ENCODE measurements at regions not wholly inside any gene's neighbourhood (a gene's known extent, or its start where the extent isn't known, plus 50 kb on each side); places are given as distances from the start of the nearest gene placed in this dataset.

DNA sequence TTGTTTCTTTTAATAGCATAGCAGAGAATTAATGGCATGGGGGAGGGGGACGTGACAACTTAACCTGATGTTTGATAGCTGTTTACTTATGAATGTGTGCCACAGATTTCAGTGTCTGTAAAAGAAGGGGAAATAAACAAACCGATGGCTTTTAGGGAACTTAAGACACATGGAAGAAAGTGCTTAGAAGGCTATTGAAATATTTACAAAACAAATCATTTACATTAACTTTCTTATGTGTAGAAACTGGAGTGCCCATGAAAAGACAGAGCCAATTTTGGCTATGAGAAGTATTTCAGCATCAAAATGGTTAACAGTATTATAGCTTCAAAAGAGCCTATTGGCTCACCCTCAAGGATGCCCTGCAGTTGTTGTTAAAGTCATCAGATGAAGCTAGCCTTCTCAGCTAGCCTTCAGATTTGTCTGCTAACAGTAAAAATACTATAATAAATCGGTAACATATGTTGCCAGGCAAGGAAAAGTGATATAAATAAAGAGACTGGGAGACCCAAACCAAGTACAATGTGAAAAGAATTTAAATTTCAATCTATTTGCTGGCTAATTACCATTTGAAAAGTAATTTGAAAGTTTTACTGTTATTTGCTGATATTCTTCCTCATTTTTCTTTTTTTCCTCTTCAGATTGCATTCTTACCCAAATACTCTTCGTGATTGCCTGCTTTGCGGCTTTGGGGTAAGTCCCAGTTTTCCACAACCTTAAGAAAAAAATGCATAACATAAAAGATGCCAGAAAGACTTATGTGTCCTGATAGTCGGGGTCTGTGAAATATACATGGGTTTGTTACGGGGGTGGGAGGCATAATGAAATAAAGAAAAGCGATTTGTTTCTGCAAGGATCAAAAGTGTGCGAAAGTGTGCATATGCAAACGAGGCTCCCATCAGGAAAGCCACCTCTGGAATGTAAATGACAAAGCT lies 256.4 kb downstream of the MEIS1 start:
- DNase-seq (ENCODE audit: low spot score), result no peak

- DNase-seq (ENCODE audit: low spot score), result no peak
Observed at GRCh38 chr2:66692521-66693054, 257.7 kb downstream of the MEIS1 start.

GRCh38 chr2:66693076-66693965 lies 258.4 kb downstream of the MEIS1 start:
- DNase-seq (ENCODE audit: low spot score), result no peak

- no peak for DNase-seq (ENCODE audit: low spot score)
Observed at GRCh38 chr2:66694087-66694860, 259.3 kb downstream of the MEIS1 start.

DNA sequence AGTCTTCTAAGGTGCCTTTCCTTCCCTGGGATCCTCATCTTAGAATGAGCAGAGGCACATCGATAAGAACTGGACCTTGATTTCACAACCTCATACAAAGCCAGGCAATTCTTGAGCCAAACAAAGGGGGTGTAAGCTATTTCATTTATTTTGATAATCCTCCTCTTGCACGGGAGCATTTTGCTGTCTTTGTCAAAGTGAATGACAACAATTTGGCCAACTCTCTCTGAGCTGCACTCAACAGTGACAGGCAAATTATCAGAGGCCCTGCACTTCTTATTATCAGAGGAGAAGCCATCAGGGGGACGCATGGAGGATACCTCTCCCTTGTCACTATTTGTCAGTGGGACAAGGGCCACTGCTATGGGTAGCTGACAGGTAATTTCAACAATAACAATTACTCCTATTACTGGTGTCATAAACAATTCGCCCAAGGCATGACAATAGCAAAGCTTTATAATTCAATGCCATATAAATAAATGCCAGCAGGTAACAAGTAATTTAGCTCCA lies 260.4 kb downstream of the MEIS1 start:
- no peak for DNase-seq (ENCODE audit: low spot score)

DNA sequence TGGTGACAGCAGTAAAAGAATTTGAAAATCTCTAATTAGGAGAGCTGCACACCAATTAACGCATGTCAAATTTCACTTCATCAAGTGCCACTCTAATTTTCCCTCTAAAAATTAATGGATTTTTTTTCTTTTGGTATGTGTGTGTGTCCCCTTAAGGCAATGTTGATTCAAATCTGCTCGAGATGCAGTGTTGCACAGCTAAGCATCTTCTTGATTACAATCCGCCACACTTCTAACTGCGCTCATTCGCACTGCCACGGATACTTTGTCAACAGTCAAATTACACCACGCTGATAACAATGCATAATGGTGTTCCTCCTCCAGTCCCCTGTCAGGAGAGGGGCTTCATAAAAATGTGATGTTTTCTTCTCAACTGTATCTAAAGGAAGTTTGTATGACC lies 261.4 kb downstream of the MEIS1 start:
- DNase-seq (ENCODE audit: low spot score), result no peak

DNA sequence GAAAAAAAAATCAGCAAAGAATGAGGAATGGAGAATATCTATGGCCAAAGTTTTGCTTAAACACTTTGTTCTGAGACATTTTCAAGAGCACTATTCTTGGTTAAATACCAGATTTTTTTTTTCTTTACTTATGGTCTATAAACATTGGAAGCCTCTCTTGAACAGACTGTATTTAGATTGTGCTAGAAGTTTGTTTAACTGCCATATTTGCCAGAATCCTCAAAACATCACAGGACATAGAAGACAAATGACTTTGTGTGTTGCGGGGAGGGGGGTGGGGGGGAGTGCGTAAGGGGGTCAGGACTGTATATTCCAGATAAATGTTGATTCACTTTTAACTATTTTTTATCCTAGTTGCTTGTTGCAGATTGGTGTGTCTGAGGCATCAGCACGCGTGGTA lies 262.0 kb downstream of the MEIS1 start:
- no peak for DNase-seq (ENCODE audit: low spot score)

GRCh38 chr2:66697366-66697765 lies 262.4 kb downstream of the MEIS1 start:
- no peak for DNase-seq (ENCODE audit: low spot score)

GRCh38 chr2:66698091-66698490 lies 263.2 kb downstream of the MEIS1 start:
- DNase-seq (ENCODE audit: low spot score), result no peak

DNA sequence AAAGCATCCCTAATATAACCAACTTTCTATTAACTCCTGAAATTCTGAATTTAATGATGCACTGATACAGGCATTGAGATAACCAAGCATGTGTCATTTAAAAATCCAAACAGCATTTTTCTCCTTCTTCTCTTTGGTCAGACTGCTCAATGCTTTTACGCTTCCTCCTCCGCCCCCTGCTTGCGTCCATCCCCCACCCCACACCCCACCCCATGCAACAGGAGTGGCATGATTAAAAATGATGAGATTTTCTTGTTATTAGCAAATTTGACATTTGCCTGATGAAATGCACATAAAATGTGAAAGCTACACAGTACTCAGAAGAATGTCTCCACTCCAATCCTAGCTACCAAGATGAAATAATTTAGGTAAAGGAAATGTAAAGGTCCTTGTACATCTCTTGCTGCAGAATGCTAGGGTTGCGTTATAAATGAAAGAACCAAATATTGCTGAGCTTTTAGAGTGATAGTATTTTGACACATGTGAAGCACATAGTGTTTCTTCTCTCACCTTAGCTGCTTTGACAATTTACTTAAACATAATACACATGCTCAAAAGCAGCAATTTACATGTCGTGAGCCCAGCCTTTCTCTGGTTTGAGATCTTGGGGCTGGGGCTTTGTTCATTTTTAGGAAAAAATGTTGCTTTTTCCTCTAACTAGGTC lies 263.8 kb downstream of the MEIS1 start:
- no peak for DNase-seq (ENCODE audit: low spot score)

DNA sequence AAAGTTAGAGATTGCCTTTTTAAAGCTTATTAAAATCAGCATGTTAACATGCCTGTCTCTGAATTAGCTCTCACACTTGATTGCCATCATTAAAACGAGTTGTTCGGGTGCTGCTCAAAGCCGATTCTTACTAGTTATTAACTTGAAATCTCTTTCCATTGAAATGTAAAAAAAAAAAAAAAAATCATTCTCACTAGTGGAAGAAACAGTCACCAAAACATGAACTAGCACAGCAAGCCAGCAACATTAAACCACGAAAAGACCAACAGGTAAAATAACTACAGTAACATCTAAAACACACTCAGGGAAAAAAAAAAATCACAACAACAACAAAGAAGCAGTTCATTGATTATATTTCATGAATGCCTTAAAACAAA lies 264.5 kb downstream of the MEIS1 start:
- DNase-seq (ENCODE audit: low spot score), result no peak

DNA sequence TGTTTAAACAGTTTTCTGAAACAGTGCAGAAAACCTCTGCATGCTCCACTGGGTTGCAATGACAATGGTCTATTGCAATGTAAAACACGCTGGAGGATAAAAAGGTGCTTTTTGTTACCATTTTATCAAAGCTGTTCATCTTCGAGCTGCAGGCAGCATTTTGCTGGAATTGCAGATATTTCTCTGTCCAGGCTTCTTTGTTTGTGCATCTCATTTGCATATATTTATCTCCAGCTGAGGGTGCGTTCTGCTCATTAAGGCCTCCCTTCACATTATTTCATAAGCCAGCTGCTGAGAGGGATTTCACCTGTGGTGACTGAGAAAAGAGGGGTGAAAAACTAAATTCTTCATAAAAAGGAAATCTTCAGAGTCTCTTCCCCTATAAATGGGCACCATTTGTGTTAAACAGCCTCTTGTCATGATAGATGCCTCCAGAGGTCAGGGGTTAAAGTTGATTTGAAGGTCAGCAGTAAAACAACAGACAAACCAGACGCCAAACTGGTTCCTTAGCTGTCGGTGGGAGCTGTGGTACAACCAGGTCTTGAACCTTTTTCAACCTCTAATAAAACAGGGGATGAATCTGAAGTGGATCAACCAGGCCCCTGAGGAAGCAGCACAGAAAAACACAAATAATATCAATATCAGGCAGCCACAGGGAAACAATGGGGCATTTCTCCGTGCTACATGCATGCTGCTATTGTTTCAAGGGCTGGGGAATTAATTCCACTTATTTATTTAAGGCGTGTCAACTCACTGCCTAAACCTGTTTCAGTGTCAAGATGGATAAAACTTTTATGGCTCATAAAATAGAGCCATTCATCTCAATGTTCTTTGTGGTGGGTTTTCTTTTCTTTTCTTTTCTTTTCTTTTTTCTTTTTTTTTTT lies 265.1 kb downstream of the MEIS1 start:
- no peak for DNase-seq (ENCODE audit: low spot score)

DNA sequence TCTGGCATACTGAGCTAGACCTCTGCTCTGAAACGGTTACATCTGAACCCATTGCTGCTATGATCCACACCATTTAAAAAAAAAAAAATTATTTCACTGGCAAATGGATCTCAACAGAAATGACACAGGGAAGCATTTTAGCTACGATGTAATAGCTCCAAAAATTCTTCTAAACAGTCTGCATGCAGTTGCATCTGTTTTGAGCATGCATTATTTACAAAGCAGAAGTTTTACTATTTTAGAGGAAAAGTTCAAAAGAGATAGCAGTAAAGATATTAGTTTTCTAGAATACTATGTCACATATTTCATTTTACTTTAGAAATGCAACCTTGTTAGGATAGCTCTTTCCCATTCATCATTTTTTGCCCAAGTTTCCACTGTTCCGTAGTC lies 265.7 kb downstream of the MEIS1 start:
- no peak for DNase-seq (ENCODE audit: low spot score)

DNA sequence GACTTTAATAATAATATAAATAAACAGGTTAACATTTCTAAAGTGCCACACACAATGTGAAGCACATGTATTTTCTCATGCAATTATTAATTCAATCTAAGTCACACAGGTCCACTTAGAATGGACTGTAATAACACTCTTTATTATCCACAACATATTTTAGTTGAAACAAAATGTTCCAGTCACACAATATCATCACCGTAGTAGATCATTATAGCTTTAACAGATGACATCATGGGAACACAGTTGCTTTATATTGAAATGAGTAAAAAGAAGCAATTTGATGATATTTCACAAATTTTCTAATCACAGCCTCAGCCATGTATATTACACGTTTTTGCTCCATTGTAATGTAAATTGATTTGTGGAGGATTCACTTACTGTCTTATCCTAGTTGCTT lies 266.3 kb downstream of the MEIS1 start:
- no peak for DNase-seq (ENCODE audit: low spot score)

- DNase-seq (ENCODE audit: low spot score), result no peak
Observed at GRCh38 chr2:66701656-66702055, 266.7 kb downstream of the MEIS1 start.

- no peak for DNase-seq (ENCODE audit: low spot score)
Observed at GRCh38 chr2:66702301-66702700, 267.4 kb downstream of the MEIS1 start.

DNA sequence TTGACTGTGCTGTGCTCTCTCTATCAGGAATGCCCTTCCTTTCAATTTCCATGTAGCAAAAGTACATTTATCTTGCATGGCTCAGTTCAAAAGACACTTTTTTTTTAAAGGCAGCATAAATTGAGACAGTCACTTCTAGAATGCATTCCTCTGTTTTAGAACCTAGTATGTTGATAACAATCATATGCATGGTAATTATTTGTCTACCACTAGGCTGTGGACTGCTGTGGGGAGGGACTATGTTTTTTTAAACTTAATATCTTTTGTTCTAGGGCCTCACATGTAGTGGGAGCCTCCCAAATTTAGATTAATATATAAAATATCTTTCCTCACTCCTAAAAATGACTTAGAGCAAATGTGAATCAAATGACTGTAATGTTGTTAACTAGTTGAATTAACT lies 269.9 kb downstream of the MEIS1 start:
- DNase-seq (ENCODE audit: low spot score), result no peak

DNA sequence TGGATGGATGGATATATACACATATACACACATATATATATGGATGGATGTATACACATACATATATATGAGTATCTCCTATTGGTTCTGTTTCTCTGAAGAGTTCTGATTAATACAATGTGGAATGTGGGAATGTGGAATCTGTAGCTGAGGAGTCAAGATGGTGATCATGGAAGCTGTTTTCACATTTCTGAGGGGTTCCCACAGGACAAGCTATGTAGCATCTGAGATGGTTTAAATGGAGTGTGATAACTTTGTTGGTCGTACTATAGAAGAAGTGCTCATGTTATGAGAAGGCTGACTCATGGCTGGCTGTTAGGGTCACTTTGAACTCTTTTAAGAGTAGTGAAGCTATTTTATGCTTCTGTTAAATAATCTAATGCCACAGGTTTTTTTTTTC lies 279.7 kb downstream of the MEIS1 start:
- no peak for DNase-seq (ENCODE audit: low spot score)

- DNase-seq (ENCODE audit: low spot score), result no peak
Observed at GRCh38 chr2:66717218-66717905, 282.4 kb downstream of the MEIS1 start.
